ENCODE measurements at regions not wholly inside any gene's neighbourhood (a gene's known extent, or its start where the extent isn't known, plus 50 kb on each side); places are given as distances from the start of the nearest gene placed in this dataset.

DNA sequence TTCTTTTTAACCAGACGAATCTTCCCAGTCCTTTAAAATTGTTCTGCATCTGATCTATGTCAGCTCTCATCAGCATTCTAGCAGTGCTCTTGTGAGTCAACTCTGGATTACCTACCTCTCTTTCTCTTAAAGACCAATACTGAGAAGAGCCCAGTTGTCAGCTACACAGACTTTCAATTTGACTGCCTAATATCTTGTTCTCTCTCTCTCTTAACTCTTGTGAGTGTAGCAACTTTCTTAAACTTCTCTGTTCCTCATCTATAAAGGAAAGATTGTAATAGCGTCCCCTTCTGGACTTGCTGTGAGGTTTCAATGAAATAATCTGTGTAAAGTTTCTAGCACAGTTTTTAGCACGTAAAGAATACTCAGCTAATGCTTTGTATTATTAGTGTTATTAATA lies 499.3 kb upstream of the ADAMTS5 start:
- no peak for DNase-seq

DNA sequence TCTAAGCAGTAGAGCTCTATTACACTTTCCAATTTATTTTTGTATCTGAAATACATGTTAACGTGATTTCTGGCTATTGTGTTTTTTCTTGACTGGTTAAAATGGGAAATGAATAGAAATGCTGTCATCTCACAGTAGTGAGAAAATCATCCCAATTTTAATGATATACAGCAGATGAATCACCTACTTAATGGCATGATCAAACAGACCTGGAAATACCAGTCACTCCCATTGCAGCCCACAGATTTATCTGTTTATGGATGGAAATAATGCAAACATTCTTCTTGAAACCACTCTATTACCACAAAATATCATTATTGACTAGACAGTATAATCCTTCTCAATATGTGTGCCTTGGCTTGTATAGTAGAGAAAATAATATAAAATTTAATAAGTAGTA lies 497.8 kb upstream of the ADAMTS5 start:
- DNase-seq = no peak

DNA sequence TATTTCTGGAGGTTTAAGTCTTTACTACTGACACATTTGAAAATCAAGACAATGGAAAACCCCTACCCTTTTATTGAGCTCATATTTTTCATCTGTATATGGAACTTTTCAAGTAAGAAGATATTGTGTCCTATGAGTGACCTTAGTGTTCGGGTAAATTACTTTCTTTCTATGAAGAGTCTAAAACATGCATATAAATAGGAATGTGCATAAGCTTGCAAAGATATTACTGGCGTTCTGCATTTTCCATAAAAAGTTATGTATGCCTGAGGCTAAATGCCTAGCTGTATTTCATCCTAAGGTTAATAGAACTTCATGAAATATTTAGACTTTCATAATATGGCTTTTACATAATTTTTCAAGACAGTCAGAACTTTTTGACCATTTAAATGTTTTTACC lies 495.8 kb upstream of the ADAMTS5 start:
- DNase-seq = no peak

DNA sequence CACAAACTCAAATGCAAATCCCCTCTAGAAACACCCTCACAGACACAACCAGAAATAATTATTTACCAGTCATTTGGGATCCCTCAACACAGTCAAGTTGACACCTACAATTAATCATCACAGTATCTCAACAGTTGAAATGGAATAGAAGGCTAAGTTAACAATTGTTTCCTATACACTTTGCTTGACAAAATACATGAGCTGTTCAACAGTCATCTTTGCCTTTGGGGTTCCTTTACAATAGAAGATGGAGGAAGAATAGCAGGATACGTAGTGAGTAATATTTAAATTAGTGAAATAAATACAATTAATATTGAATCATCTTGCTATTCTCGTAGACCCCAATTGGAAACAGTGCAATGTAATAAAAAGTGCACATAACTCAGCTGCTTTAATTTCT lies 487.3 kb upstream of the ADAMTS5 start:
- DNase-seq = no peak

DNA sequence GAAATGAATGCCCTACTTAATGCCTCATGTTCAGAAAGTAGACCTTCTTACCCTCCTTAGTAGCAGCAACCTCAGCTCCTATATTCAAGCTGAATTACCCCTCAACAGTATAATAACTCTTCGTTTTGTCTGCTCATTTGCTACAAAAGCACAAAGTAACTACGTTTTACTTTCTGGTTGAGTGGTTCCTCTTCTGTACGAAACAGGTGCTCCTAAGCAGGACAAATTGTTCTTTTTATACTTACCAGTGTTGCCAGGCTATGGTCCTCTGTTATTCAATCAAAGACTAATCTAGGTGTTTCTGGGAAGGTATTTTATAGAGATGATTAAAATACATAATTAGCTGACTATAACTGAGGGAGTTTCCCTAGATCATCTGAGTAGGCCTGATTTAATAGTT lies 484.2 kb upstream of the ADAMTS5 start:
- no peak for DNase-seq

DNA sequence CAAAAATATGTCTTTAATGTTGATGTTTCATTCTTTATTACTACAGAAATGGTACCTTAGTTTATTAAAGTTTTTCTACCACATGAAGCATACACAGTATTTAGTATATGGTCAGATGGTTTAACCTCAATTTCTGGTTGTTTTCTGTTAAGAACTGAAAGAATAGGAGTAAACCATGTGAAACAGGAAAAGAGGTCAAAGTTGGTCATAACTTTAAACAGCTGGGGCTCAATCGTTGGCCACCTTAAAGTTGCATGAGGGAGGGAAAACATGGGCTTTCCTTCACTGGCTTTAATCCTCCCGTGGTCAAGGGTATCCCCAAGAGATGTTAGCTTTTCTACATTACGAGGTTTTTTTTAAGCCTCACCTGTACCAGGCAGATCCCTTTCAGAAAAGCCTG lies 483.3 kb upstream of the ADAMTS5 start:
- DNase-seq = no peak

DNA sequence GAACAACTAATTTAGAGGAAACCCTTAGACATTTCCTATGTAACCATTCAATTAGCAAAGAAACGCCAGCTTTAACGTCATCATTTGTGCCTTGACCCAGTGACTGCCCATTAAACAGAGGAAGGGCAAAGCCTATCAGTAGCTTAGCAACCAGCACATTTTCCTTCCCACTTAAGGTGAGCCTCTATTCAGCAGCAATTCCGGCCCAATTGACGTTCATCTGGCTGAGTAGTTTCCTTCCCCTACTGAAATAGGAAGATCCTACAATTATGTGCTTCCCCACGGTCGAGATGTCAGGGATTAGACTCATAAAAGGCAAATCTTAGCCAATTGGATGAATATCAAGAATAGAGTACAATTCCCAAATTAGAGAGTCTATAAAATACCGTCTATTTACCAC lies 482.1 kb upstream of the ADAMTS5 start:
- DNase-seq = no peak

DNA sequence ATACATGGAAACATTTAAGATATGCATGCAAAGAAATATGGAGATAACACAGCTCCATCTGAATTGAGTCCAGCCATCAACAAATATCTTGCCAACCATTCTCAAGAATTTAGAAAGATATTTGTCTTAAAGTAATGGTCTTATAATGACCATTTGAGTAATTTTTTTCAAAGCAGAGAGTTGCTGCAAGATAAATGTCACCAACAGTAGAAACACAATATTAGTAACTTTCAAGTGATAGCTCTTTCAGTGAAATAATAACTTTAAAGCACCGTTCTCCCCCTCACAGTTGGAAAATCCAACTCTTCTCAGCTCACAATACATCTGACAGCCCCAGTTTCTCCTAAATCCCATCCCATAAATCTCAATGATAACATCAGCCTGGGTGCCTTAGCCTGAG lies 481.0 kb upstream of the ADAMTS5 start:
- DNase-seq = no peak

DNA sequence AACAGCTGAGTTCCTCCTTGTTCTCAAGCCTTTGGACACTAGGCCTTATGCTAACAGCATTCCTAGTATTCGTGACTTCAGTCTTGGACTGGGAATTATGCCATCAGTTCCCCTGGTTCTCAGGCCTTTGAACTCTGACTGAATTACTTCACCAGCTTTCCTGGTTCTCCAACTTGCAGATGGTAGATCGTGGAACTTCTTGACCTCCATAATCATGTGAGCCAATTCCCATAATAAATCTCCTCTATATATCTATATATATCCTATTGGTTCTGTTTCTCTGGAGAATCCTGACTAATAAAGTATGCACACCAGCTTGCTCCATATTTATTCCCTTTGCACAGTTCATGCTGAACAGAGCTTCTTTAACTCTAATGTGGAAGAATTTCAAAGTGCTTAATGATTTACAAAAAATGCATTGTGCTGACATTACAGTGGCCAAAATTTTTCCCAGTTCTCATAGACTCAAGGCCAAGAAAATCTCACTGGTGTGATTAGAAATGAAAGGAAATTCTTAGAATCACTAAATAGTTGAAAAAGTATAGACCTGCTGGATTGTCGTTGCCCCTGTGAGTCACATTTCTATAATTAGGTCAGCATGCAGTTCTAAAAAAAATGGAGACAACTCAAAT lies 462.9 kb upstream of the ADAMTS5 start:
- DNase-seq = no peak

DNA sequence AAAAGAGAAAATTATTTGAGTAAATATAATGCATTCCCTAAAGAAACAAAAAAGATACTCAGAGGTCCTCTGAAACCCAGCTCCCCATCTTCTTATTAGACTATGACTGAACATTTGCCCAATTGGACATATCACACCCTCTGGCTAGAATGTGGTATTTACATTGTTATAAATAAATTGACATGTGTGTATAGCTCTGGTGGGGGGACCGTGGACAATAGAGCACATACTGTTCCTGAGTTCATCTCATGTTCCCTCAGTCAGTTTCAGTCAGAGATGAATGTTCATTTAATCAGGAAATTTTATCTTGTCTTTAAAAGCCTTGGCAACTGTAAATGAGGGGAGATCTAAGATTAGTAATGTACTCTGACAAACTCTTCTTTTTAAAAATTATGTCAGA lies 459.3 kb upstream of the ADAMTS5 start:
- DNase-seq = no peak

DNA sequence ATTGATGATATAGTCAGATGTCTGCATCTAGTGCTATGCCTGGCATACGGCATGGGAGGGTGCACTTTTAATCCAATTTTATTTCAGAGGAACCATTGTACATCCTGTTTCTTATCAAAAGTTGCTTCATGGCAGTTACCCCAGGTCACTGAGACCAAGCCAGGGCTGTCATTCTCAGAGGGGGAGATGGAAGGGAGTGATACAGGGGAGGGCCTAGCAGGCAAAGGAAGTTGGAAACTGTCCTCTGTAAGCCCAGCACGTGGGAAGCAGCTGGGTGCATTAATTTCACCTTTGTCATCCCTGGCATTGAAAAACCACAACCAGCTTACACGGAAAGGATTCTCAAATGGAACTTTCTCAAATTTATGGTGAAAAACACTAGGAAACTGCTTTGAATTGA lies 458.7 kb upstream of the ADAMTS5 start:
- no peak for DNase-seq

DNA sequence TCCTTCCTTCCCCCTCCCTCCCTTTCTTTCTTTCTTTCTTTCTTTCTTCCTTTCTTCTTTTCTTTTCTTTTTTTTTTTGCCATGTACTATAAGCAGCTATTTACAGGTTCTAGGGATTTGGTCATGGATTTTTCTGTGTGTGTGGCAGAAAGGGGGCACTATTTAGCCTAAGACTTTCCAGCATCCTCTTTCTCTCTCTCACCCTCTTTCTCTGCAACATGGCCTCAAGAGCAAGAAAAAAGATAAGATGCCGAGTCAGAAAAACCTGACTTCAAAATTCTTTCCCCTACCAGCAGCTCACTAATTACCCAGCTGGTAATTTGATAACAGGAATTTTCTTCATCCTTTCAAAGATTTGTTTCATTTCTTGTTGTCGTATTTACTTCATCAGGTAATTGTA lies 458.3 kb upstream of the ADAMTS5 start:
- no peak for DNase-seq

DNA sequence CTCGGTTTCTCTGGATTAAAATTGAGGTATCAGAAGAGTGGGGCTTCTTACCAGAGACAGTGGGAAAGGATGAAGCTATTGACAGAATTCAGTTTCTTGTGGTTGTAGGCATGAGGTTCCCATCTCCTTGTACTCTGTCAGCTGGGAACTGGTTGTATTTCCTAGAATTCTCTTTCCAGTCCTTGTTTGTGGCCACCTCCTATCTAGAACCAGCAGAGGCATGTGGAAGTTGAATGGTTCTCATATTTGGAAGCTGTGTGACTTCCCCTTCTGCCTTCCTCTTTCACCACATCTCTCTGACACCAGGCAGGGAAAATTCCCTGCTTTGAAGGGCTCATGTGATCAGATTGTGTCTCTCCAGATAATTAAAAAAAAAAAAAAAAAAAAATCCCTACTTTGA lies 457.7 kb upstream of the ADAMTS5 start:
- no peak for DNase-seq

DNA sequence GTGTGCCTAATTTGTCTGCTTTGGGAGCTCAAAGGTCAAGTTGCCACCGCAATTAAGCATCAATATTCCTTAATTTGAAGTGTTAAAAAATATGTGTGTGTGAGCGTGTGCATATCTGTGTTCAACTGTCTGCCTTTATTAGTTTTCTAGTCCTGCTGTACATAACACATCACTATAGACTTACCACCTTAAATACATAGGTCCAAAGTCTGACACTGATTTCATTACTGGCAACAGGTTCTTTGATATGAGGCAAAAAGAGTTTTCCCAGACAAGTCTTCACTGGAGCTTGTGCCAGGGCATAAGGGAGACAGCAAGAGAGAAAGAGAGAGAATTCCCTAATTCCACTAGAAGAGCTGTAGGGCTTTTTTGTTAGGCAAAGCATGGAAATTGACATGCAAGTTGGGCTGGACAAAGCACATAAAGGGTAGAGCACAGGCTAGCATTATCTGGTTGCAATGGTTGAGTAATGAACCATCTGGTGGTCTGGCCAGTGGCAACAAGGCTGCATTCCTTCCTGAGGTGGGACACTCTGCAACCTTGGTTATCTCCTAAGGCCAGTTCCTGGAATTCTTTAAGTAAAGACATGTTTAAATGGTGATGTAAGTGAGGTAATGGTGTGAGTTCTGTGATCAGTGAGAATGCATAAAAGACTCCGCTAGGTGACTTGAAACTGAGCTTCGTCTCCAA lies 457.2 kb upstream of the ADAMTS5 start:
- DNase-seq = no peak

DNA sequence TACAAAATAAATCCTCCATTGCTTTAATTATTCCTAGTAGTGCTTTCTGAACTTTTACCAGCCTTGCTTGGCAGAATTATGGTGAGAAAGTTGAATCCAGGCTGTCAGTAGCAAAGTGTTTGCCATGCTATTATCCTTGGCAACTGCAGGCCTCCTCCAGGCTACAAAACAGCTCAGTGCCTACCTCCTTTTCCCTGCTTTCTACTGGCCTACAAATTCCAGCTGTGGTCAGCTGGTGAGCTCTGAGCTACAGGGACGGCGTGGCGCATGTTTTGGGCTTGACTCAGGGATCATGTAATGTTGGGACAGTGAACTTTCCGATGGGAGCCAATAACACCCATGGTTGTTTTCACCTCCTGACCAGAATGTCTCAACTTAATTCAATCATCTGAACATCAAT lies 456.1 kb upstream of the ADAMTS5 start:
- DNase-seq = no peak

DNA sequence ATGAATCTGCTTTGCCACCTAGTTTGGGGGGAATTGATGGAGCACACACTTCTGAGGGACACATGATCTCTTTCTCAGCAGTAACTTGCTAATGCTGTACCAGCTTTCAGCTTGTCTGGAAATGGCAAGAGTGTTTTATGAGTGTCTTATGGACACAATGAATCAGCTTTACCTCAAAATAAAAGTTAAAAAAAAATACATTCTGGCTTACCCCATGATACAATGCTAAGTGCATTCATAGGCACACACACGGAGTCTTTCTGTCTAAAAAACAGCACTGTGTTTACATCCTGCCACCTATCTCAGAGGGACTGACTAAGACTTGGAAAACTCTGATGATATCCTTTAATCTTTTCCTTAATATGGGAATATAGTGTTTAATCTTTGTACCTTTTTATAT lies 455.5 kb upstream of the ADAMTS5 start:
- DNase-seq = no peak

DNA sequence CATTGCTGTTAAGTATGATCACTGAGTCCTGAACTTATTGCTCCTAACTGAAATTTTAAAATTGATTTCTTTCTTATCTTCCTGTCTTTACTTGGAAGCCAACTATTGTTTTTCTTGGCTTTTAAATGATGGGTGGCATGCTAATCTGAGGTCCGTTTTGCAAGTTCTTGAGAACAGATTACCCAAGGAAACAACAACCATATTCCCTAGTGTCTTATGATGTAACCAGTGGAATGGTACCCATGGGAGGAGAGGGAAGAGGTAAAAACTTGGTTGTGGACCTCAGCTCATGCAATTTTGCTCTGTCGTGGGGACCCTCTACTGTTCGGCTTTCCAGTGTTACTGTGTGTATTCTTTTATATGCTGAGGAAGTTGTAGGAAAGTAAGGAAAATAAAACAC lies 454.8 kb upstream of the ADAMTS5 start:
- DNase-seq = no peak

DNA sequence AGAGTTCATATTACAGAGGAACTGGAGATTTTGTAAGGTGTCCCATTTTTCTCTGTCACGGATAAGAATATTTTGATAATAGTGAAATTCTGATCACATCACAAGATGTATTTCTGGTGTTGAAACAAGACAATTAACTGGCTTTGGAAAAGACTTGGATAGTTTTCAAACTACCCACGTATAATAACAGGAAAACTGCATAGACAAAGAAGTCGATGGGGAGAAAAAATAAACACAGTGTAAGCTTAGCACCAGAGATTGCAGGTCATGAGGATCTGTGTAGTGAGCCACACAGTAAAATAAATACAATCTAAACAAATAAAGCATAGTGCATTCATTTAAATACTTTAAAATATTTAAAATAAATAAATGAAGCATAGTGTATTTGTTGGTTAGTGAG lies 452.3 kb upstream of the ADAMTS5 start:
- DNase-seq = no peak

DNA sequence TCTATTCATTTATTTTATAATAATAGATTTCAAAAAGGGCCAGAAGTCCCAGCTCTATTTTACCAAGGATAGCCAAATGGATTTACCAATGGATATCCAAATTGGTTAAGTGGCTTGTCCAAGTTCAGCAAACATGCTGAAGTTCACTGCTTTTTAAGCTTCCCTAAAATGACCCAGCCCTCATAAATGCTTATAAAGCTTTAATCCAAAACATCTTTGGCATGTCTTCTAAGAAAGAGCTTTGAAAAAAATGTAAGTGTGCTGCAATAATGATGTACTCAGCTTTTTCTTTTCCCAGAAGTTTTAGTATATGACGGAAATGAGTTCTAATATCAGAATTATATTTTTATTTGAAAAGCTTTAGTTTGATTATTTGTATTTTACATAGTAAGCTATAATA lies 451.5 kb upstream of the ADAMTS5 start:
- no peak for DNase-seq

DNA sequence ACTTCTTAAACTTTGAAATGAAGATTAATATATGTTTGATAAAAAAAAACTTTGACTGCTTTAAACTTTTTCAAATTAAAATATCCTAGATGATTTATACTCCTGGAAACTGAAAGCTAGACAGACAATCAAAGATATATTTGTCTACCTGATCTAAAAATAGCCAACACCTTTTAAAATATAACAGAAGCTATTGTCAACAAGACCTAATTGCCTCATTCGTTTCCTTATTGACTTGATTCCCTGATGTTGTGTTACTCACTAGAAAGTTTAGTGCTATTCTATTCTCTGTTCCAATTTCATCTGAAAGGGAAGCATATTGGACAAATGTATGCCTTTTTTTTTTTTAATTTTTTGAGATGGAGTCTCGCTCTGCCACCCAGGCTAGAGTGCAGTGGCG lies 445.6 kb upstream of the ADAMTS5 start:
- no peak for DNase-seq

DNA sequence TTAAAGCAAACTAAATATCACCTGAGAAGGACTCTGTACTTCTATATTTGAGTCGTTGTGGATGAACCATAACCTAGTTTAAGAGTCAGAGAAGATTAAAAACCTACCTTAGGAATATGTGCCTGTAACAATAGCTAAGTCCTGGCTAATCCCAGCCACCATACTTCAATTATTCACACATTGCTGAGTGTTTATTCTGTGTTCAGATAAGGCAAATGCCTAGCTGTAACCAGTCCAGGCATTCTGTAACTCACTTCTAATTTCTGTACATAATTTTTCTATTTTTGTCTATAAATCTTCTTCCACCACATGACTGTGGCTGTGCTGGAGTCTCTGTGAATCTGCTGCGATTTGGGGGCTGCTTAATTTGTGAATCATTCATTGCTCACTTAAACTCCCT lies 441.9 kb upstream of the ADAMTS5 start:
- no peak for DNase-seq

DNA sequence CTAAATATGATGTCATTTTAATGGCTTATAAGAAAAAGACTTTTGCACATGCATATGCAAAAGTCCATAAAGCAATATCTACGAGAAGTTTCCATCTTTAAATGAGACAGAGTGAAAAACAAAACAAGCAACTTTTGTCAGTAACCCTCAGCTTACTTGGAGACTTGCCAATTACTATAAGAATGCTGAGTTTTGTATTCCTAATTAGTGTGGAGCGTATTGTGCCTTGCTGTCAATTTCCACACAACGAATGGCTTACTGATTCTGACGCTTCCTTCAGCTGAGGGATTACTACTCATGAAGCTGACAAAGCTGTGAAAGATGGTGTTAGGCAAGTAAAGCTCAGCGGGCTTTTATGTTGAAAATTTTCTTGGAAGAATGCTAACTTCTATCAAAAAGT lies 440.4 kb upstream of the ADAMTS5 start:
- DNase-seq = no peak

DNA sequence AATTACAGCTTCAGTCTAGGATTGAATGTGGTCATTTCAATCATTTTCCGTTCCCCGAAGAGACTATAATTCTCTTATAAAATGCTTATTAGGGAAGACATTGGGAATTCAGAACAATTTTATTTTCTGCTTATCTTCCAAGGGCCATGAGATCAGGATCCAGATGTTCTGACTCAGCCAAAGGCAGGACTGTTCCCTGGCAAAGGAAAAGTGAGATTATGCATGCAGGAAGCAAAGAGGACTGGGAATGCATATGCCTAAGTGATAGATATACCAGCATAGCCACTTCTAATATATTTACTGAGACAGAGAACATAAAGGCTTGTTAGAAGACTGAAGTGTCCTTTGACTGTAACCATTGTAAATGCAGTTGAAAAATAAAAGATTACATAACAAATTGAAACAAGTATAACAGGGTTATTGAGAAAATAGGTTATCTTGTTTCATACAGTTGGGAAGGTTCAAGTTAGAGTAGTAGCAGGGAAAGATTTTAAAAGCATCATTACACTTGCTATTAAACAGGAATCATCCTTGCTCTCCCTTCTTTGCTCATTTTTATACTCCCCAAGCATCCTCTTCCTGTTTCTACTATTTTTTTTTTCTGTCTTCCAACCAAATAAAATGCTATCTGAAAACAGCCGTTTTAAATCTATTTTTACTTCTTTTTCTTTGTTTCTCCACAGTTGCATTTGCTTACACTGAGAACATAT lies 439.6 kb upstream of the ADAMTS5 start:
- DNase-seq = peak in 1 of 51 donors; percentile 1
